ENCODE measurements at regions not wholly inside any gene's neighbourhood (a gene's known extent, or its start where the extent isn't known, plus 50 kb on each side); places are given as distances from the start of the nearest gene placed in this dataset.

DNA sequence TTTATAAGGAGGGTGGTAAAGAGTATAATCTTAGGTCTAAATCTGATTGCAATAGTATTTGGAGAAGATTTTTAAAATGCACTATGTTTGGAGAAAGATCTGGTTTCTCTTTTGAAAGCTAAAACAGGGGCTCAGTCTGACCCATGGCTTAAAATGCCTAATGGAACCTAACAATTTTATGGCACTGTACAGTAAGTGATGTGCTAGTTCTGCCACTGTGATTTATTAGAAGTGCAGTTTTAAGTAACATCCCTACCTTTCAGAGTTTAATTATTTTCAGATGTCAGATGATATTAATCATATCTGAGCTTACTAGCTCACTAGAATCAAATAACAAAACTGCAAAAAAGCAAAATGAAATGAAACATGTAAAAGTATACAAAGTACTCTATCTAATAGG, 514.7 kb upstream of the KCND2 start:
- Histone ChIP-seq H3K9ac (ENCODE audit: control insufficient read depth, extremely low read depth, insufficient read depth, low read length) (no peak overlapping the region), H3K4me1 (ENCODE audit: control insufficient read depth, extremely low read depth, insufficient read depth, low read length) (no peaks in the 10 kb centered on the region), H3K9me1 (ENCODE audit: control insufficient read depth, extremely low read depth, insufficient read depth, low read length) (no peaks in the 10 kb centered on the region), H3K27ac (ENCODE audit: control insufficient read depth, insufficient read depth, low read length) (no peak overlapping the region), H3K36me3 (ENCODE audit: control insufficient read depth in 2 of 2, extremely low read depth in 1 of 2, insufficient read depth in 2 of 2, low read length in 2 of 2) (no peaks in the 10 kb centered on the region), H3K9me3 (ENCODE audit: control insufficient read depth, low read depth, low read length) (no peaks in the 10 kb centered on the region), H2AFZ (ENCODE audit: control insufficient read depth, low read length) (no peak overlapping the region), H3K4me3 (ENCODE audit: control insufficient read depth in 2 of 3, extremely low read depth in 1 of 3, insufficient read depth in 2 of 3, low read depth in 1 of 3, low read length in 3 of 3) (no peak overlapping the region), H3K27me3 (ENCODE audit: control insufficient read depth, extremely low read depth, insufficient read depth, low read length) (no peaks in the 10 kb centered on the region), H3K4me2 (ENCODE audit: control insufficient read depth, extremely low read depth, insufficient read depth, low read depth, low read length) (no peak overlapping the region), H3K79me2 (ENCODE audit: control insufficient read depth, insufficient read depth, low read length) (no peaks in the 10 kb centered on the region), H4K20me1 (ENCODE audit: control insufficient read depth, extremely low read depth, insufficient read depth, low read length) (no peaks in the 10 kb centered on the region)
- no peak for DNase-seq (ENCODE audit: low read depth, low spot score)
- TF ChIP-seq, protein P1, sequence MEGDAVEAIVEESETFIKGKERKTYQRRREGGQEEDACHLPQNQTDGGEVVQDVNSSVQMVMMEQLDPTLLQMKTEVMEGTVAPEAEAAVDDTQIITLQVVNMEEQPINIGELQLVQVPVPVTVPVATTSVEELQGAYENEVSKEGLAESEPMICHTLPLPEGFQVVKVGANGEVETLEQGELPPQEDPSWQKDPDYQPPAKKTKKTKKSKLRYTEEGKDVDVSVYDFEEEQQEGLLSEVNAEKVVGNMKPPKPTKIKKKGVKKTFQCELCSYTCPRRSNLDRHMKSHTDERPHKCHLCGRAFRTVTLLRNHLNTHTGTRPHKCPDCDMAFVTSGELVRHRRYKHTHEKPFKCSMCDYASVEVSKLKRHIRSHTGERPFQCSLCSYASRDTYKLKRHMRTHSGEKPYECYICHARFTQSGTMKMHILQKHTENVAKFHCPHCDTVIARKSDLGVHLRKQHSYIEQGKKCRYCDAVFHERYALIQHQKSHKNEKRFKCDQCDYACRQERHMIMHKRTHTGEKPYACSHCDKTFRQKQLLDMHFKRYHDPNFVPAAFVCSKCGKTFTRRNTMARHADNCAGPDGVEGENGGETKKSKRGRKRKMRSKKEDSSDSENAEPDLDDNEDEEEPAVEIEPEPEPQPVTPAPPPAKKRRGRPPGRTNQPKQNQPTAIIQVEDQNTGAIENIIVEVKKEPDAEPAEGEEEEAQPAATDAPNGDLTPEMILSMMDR (optimal IDR thresholded peaks at IDR 0.05 in 1 of 3, IDR thresholded peaks at IDR 0.05 in 1 of 3, conservative IDR thresholded peaks at IDR 0.05 in 1 of 3; ENCODE audit: extremely low read depth in 1 of 3, insufficient read depth in 2 of 3, low read length in 3 of 3), result no peak
- TF ChIP-seq EZH2 (IDR thresholded peaks at IDR 0.05; ENCODE audit: low read length), result no peak
- dilution Hi-C loops (cut with MboI; ENCODE audit: extremely low pct_ligation_motif_present, low sequenced_read_pairs), result no loop called here
- no peak for FAIRE-seq

DNA sequence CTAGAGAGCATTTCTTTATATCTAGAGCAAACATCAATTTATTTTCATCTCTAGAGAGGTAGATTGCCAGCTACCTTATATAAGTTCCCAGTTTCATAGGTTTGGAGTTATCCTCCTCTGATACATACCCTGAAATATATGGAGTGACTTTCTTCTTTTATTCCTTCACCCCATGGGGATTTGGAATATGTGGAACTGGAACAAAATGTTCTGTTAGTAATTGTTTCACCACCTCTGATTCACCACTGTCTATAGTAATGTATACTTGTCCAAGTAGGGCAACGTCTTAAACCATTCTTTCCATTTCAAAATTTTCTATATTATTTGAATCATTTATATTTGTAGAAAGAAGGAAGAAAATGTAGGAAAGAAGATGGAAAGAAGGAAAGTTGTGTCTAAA, 511.2 kb upstream of the KCND2 start:
- DNase-seq (ENCODE audit: low read depth, low spot score), result no peak
- Histone ChIP-seq H3K4me3 (ENCODE audit: control insufficient read depth in 2 of 3, extremely low read depth in 1 of 3, insufficient read depth in 2 of 3, low read depth in 1 of 3, low read length in 3 of 3) (no peak overlapping the region), H3K27me3 (ENCODE audit: control insufficient read depth, extremely low read depth, insufficient read depth, low read length) (no peaks in the 10 kb centered on the region), H3K4me2 (ENCODE audit: control insufficient read depth, extremely low read depth, insufficient read depth, low read depth, low read length) (no peak overlapping the region), H3K9me3 (ENCODE audit: control insufficient read depth, low read depth, low read length) (no peaks in the 10 kb centered on the region), H3K36me3 (ENCODE audit: control insufficient read depth in 2 of 2, extremely low read depth in 1 of 2, insufficient read depth in 2 of 2, low read length in 2 of 2) (no peaks in the 10 kb centered on the region), H3K9me1 (ENCODE audit: control insufficient read depth, extremely low read depth, insufficient read depth, low read length) (no peaks in the 10 kb centered on the region), H3K27ac (ENCODE audit: control insufficient read depth, insufficient read depth, low read length) (no peak overlapping the region), H4K20me1 (ENCODE audit: control insufficient read depth, extremely low read depth, insufficient read depth, low read length) (no peaks in the 10 kb centered on the region), H3K79me2 (ENCODE audit: control insufficient read depth, insufficient read depth, low read length) (no peaks in the 10 kb centered on the region), H3K4me1 (ENCODE audit: control insufficient read depth, extremely low read depth, insufficient read depth, low read length) (no peaks in the 10 kb centered on the region), H2AFZ (ENCODE audit: control insufficient read depth, low read length) (no peak overlapping the region), H3K9ac (ENCODE audit: control insufficient read depth, extremely low read depth, insufficient read depth, low read length) (no peak overlapping the region)
- no peak for FAIRE-seq
- dilution Hi-C loops (cut with MboI; ENCODE audit: extremely low pct_ligation_motif_present, low sequenced_read_pairs), result no loop called here
- TF ChIP-seq EZH2 (IDR thresholded peaks at IDR 0.05; ENCODE audit: low read length), result no peak
- TF ChIP-seq, protein P1 (optimal IDR thresholded peaks at IDR 0.05 in 1 of 3, IDR thresholded peaks at IDR 0.05 in 1 of 3, conservative IDR thresholded peaks at IDR 0.05 in 1 of 3; ENCODE audit: extremely low read depth in 1 of 3, insufficient read depth in 2 of 3, low read length in 3 of 3), result no peak

All from keratinocyte (primary cell).